GM12864 (cell line): ENCODE measurements at regions not wholly inside any gene's neighbourhood (a gene's known extent, or its start where the extent isn't known, plus 50 kb on each side); places are given as distances from the start of the nearest gene placed in this dataset.

Experiments
- DNase-seq: peaks from one replicate; pipeline ENCODE4 v3.0.0-alpha.2; 2011; ENCODE audit warnings: low read depth
- H3K4me3 ChIP-seq: 2 replicates; pipeline ENCODE4 v1.5.1; 2011; ENCODE audit warnings: mild to moderate bottlenecking, low read depth, low read length, control low read depth
- TF ChIP-seq, protein P1 (sequence below): IDR thresholded peaks from 2 replicates; pipeline ENCODE4 v1.5.1; 2011; ENCODE audit warnings: low read depth, mild to moderate bottlenecking, moderate library complexity, low read length, control low read depth, inconsistent platforms; ENCODE audit errors: missing control alignments

DNA sequence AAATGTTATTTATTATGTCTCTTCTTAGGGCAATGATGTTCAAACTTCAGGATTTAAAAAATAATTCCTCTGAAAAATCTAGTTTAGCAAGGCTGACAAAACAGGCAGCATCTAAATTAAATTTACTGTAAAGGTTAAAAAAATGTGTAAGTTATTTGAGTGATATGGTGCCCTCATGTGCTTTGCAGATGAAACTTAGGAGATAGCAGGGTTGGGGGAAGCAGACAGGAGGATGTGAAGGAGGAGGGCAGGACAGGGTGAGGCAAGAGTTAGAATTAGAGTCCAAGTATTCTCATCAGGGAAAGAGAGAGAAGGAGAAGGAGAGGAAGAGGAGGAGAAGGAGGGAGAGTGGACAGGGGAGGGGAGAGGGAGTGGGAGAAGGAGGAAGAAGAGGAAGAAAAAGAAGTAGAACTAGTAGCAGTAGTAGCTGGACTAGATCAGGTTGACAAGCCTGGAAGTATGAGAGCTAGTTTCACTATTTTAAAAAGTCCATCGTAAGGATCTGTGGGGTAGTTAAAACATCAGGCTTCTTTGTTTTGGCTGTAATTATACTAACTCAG, 141.2 kb upstream of the SESN3 start:
- no peak for DNase-seq
- H3K4me3 ChIP-seq: no peak overlapping the region
- TF ChIP-seq, protein P1, sequence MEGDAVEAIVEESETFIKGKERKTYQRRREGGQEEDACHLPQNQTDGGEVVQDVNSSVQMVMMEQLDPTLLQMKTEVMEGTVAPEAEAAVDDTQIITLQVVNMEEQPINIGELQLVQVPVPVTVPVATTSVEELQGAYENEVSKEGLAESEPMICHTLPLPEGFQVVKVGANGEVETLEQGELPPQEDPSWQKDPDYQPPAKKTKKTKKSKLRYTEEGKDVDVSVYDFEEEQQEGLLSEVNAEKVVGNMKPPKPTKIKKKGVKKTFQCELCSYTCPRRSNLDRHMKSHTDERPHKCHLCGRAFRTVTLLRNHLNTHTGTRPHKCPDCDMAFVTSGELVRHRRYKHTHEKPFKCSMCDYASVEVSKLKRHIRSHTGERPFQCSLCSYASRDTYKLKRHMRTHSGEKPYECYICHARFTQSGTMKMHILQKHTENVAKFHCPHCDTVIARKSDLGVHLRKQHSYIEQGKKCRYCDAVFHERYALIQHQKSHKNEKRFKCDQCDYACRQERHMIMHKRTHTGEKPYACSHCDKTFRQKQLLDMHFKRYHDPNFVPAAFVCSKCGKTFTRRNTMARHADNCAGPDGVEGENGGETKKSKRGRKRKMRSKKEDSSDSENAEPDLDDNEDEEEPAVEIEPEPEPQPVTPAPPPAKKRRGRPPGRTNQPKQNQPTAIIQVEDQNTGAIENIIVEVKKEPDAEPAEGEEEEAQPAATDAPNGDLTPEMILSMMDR: no peak

DNA sequence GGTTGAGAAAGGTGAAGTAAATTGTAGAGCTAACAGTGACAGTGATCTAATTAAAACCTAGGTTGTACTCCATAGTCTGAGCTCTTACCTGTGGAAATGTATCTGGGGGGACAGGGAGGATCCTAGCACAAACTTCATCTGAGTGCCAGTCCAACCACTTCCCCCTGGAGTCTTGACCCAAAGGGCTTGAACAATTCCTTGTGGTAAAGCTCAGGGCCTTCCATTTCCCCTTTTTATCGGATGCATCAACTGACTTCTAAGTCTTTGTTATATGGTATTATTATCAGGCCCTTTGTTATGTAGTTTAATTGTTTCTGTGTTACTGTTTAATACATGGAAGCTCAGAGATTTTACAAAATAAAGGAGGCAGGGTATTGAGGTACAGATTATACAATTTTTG, 140.2 kb upstream of the SESN3 start:
- TF ChIP-seq, protein P1: no peak
- H3K4me3 ChIP-seq: no peak overlapping the region
- no peak for DNase-seq

DNA sequence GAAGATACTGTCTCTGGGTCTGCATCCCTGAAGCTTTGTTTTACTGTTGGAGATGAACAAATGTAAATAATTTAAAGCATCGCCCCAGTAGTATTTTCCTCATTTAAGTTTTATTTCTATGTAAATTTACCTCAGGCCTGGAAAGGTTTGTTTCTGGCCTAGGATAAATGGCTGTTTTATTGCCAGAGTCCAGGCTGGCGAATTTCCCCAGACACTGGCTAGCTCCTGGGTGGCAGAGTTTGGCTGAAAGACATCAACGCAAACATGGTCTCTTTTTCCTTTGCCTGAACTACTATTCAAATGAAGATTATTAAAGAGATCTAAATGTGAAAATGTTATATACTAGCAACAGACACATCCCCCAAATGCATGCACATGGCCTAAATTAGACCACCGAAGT, 136.7 kb upstream of the SESN3 start:
- TF ChIP-seq, protein P1: no peak
- no peak overlapping the region for H3K4me3 ChIP-seq
- DNase-seq: no peak

DNA sequence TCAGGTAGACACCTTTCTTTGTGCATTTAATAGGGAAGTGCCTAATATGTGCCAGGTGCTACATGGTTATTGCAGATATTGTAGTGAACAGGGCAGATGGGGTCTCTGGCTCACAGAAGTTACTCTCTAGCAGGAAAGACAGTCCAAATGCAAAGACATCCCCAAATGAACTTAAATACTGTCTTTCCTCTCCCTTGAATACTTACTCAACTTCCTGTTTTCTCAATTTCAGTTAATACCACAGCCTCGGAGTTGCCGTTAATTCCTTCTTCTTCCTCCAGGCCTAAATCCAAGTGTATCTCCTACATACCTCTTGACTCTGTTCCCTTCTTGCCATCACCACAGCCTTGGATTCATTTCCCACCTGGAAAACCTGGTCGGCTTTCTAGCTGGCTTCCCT, 134.3 kb upstream of the SESN3 start:
- TF ChIP-seq, protein P1: no peak
- no peak for DNase-seq
- H3K4me3 ChIP-seq: no peak overlapping the region

DNA sequence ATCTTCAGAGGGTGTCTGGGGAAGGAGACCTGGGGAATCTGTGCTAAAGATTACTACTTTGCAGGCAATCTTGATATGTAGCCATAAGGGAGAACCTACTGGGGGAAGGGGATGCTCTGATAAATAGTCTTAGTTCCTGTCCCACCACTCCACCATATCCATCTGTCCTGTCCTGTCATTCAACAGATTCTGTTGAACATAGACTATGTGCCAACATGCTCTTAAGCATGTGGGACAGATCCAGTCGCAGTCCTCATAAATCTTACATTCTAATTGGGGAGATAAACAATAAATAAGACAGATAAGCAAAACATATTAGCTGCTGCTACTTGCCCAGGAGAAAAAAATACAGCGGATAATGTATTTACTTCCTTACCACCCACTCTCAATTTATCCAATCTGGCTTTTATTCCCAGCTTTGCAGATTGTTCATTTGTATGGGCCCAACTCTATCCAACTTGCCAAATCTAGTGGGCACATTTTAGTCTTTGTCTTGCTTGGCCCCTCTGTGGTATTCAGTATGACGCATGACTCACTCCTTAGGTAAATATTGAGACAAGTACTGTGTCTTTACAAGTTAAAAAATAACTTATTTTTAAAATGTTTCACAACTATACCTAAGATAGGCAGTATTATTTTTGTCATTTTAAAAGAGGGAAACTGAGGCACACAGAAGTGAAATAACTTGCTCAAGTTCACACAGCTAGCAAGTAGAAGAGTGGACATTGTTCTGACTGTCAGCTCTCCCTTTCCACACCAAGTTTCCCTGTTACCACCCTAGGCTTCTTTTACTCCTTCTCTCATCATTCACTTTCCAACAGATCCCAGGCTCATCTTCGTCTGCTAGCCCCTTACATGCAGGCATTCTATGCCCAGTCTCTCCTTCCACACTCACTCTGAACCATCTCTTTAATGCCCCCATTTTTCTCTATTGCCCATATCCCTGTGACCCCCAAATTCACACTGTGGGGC, 133.6 kb upstream of the SESN3 start:
- TF ChIP-seq, protein P1: no peak
- DNase-seq: no peak
- H3K4me3 ChIP-seq: no peak overlapping the region

DNA sequence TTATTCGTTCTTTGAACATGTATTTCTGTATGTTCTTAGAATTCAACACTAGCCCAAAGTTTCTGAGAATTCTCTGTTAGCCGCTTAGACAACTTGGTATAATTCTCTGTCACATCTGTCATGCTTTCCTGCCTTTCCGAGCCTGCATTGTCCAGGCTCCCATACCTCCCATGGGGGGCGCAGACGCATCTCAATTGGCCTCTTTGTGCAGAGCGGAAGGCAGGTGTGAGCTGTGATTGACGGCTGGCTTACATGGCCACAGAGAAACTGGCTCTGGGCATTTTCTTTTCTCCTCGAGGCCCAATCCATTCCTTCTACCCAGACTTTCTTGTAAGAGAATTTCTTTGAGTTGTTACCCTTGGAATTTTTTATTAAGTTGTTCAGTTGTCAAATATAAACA, 132.7 kb upstream of the SESN3 start:
- DNase-seq: no peak
- H3K4me3 ChIP-seq: no peak overlapping the region
- TF ChIP-seq, protein P1: no peak
